ENCODE measurements at regions not wholly inside any gene's neighbourhood (a gene's known extent, or its start where the extent isn't known, plus 50 kb on each side); places are given as distances from the start of the nearest gene placed in this dataset.

GRCh38 chr3:72327008-72327407 lies 521.2 kb downstream of the SHQ1 start:
- TF ChIP-seq, protein P1, sequence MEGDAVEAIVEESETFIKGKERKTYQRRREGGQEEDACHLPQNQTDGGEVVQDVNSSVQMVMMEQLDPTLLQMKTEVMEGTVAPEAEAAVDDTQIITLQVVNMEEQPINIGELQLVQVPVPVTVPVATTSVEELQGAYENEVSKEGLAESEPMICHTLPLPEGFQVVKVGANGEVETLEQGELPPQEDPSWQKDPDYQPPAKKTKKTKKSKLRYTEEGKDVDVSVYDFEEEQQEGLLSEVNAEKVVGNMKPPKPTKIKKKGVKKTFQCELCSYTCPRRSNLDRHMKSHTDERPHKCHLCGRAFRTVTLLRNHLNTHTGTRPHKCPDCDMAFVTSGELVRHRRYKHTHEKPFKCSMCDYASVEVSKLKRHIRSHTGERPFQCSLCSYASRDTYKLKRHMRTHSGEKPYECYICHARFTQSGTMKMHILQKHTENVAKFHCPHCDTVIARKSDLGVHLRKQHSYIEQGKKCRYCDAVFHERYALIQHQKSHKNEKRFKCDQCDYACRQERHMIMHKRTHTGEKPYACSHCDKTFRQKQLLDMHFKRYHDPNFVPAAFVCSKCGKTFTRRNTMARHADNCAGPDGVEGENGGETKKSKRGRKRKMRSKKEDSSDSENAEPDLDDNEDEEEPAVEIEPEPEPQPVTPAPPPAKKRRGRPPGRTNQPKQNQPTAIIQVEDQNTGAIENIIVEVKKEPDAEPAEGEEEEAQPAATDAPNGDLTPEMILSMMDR (IDR thresholded peaks at IDR 0.05): no peak
- no peak for TF ChIP-seq ZFX (IDR thresholded peaks at IDR 0.05; ENCODE audit: borderline replicate concordance)
